ENCODE measurements at regions not wholly inside any gene's neighbourhood (a gene's known extent, or its start where the extent isn't known, plus 50 kb on each side); places are given as distances from the start of the nearest gene placed in this dataset.

- in situ Hi-C loops (cut with HindIII; ENCODE audit: low sequenced_read_pairs): no loop called here
- no peak for TF ChIP-seq CTCF (IDR thresholded peaks at IDR 0.05; ENCODE audit: low read depth, low read length)
- no peak for DNase-seq (ENCODE audit: low read depth, low spot score)
- H3K4me3 ChIP-seq (ENCODE audit: low read depth, low read length): no peak overlapping the region
Measured at GRCh38 chr18:79583984-79584401, 95.6 kb upstream of the CTDP1 start.

GRCh38 chr18:79584491-79585394, 94.9 kb upstream of the CTDP1 start:
- DNase-seq (ENCODE audit: low read depth, low spot score): no peak
- no peak for TF ChIP-seq CTCF (IDR thresholded peaks at IDR 0.05; ENCODE audit: low read depth, low read length)
- in situ Hi-C loops (cut with HindIII; ENCODE audit: low sequenced_read_pairs): no loop called here
- H3K4me3 ChIP-seq (ENCODE audit: low read depth, low read length): no peak overlapping the region

GRCh38 chr18:79585395-79586370, 93.9 kb upstream of the CTDP1 start:
- in situ Hi-C loops (cut with HindIII; ENCODE audit: low sequenced_read_pairs): no loop called here
- H3K4me3 ChIP-seq (ENCODE audit: low read depth, low read length): no peak overlapping the region
- TF ChIP-seq CTCF (IDR thresholded peaks at IDR 0.05; ENCODE audit: low read depth, low read length): no peak
- DNase-seq (ENCODE audit: low read depth, low spot score): no peak

- no peak overlapping the region for H3K4me3 ChIP-seq (ENCODE audit: low read depth, low read length)
- DNase-seq (ENCODE audit: low read depth, low spot score): no peak
- no peak for TF ChIP-seq CTCF (IDR thresholded peaks at IDR 0.05; ENCODE audit: low read depth, low read length)
- in situ Hi-C loops (cut with HindIII; ENCODE audit: low sequenced_read_pairs): no loop called here
Measured at GRCh38 chr18:79586436-79587225, 93.0 kb upstream of the CTDP1 start.

- no peak overlapping the region for H3K4me3 ChIP-seq (ENCODE audit: low read depth, low read length)
- DNase-seq (ENCODE audit: low read depth, low spot score): no peak
- TF ChIP-seq CTCF (IDR thresholded peaks at IDR 0.05; ENCODE audit: low read depth, low read length): no peak
- in situ Hi-C loops (cut with HindIII; ENCODE audit: low sequenced_read_pairs): no loop called here
Measured at GRCh38 chr18:79587226-79587741, 92.3 kb upstream of the CTDP1 start.

All from astrocyte of the spinal cord (primary cell).